HG03354 (cell line): ENCODE measurements at regions not wholly inside any gene's neighbourhood (a gene's known extent, or its start where the extent isn't known, plus 50 kb on each side); places are given as distances from the start of the nearest gene placed in this dataset.
"Not testable (repeated sequence)": the region's sequence is repeated elsewhere in the genome, so short reads cannot be mapped to it uniquely, and the experiment has no call there.

Source experiments
- ATAC-seq: cut with Tn5 transposase; IDR thresholded peaks from one replicate; pipeline ENCODE4 v1.9.1; 2021; ENCODE audit warnings: mild to moderate bottlenecking; ENCODE audit not compliant: unreplicated experiment, poor library complexity, severe bottlenecking

GRCh38 chr13:80685942-80686341 is 345.0 kb upstream of the SPRY2 start:
- ATAC-seq: no peak

- no peak for ATAC-seq
Observed at GRCh38 chr13:80684217-80684991, 343.5 kb upstream of the SPRY2 start.

- ATAC-seq: no peak
Observed at GRCh38 chr13:80680786-80681366, 339.9 kb upstream of the SPRY2 start.

GRCh38 chr13:80679423-80679822 is 338.5 kb upstream of the SPRY2 start:
- no peak for ATAC-seq

- ATAC-seq: no peak
Observed at GRCh38 chr13:80677227-80677626, 336.3 kb upstream of the SPRY2 start.

GRCh38 chr13:80675442-80675841 is 334.5 kb upstream of the SPRY2 start:
- ATAC-seq: not testable (repeated sequence)

- ATAC-seq: no peak
Observed at GRCh38 chr13:80671773-80672172, 330.8 kb upstream of the SPRY2 start.

- no peak for ATAC-seq
Observed at GRCh38 chr13:80669112-80669511, 328.2 kb upstream of the SPRY2 start.

- no peak for ATAC-seq
Observed at GRCh38 chr13:80668452-80668851, 327.5 kb upstream of the SPRY2 start.

- no peak for ATAC-seq
Observed at GRCh38 chr13:80666782-80667552, 326.0 kb upstream of the SPRY2 start.

- ATAC-seq: no peak
Observed at GRCh38 chr13:80665792-80666333, 324.9 kb upstream of the SPRY2 start.

- no peak for ATAC-seq
Observed at GRCh38 chr13:80664950-80665349, 324.0 kb upstream of the SPRY2 start.

GRCh38 chr13:80663788-80664187 is 322.9 kb upstream of the SPRY2 start:
- ATAC-seq: no peak

- no peak for ATAC-seq
Observed at GRCh38 chr13:80658705-80659104, 317.8 kb upstream of the SPRY2 start.

- no peak for ATAC-seq
Observed at GRCh38 chr13:80656512-80656904, 315.6 kb upstream of the SPRY2 start.

GRCh38 chr13:80655778-80656511 is 315.0 kb upstream of the SPRY2 start:
- no peak for ATAC-seq

- ATAC-seq: no peak
Observed at GRCh38 chr13:80654638-80655249, 313.8 kb upstream of the SPRY2 start.

- no peak for ATAC-seq
Observed at GRCh38 chr13:80649274-80649673, 308.3 kb upstream of the SPRY2 start.

GRCh38 chr13:80642641-80643040 is 301.7 kb upstream of the SPRY2 start:
- no peak for ATAC-seq
